ENCODE measurements at regions not wholly inside any gene's neighbourhood (a gene's known extent, or its start where the extent isn't known, plus 50 kb on each side); places are given as distances from the start of the nearest gene placed in this dataset.
A peak's percentile ranks its signal among the peaks of the same experiment; 100 is the strongest.
"Not testable (repeated sequence)": the region's sequence is repeated elsewhere in the genome, so short reads cannot be mapped to it uniquely, and the experiment has no call there.

DNA sequence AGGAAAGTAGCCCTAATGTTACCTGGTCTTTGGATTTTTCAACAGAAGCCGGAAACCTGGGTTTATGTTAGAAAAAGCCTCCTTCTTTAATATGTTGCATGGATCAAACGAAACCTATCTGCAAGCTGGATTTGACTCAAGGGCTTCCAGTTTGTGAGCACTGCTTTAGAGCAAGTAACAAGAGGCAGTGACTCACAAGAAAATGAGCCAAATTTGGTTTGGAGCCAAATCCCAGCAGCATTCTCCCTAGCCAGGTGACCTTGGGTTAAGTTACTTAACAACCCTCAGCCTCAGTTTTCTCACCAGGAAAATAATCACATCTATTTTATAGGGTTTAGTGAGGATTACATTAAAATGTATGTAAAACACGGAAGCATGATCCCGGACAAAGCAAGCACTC lies 215.2 kb upstream of the PRICKLE2 start:
- TF ChIP-seq, protein P1, sequence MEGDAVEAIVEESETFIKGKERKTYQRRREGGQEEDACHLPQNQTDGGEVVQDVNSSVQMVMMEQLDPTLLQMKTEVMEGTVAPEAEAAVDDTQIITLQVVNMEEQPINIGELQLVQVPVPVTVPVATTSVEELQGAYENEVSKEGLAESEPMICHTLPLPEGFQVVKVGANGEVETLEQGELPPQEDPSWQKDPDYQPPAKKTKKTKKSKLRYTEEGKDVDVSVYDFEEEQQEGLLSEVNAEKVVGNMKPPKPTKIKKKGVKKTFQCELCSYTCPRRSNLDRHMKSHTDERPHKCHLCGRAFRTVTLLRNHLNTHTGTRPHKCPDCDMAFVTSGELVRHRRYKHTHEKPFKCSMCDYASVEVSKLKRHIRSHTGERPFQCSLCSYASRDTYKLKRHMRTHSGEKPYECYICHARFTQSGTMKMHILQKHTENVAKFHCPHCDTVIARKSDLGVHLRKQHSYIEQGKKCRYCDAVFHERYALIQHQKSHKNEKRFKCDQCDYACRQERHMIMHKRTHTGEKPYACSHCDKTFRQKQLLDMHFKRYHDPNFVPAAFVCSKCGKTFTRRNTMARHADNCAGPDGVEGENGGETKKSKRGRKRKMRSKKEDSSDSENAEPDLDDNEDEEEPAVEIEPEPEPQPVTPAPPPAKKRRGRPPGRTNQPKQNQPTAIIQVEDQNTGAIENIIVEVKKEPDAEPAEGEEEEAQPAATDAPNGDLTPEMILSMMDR (IDR thresholded peaks at IDR 0.05; ENCODE audit: low read depth, low read length, missing control alignments) = no peak
- DNase-seq (ENCODE audit: extremely low read depth, low read depth) = peak; percentile 44
- H3K4me3 ChIP-seq (replicated peaks; ENCODE audit: low read depth, low read length) = no peak overlapping the region

DNA sequence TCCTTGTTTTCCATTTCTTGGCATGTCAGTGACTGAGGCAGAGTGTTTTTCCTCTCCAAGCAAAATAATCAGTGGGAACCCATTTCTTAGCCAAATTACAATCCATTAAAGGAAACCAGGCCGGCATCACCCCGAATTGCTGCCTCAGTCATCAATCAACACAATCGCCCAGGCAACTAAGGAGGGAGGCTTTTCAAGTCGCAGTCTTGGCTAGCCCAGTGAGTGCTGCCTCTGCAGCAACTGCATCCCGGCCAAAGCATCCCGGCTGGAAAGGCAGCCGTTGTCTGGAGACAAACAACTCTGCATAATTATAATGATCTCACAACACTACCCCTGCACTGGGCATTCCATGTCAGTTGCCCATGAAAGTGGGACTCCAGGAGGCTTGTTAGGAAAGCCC lies 213.5 kb upstream of the PRICKLE2 start:
- no peak for DNase-seq (ENCODE audit: extremely low read depth, low read depth)
- TF ChIP-seq, protein P1 (IDR thresholded peaks at IDR 0.05; ENCODE audit: low read depth, low read length, missing control alignments) = no peak
- H3K4me3 ChIP-seq (replicated peaks; ENCODE audit: low read depth, low read length) = no peak overlapping the region

GRCh38 chr3:64438066-64438465 lies 212.8 kb upstream of the PRICKLE2 start:
- TF ChIP-seq, protein P1 (IDR thresholded peaks at IDR 0.05; ENCODE audit: low read depth, low read length, missing control alignments) = no peak
- no peak overlapping the region for H3K4me3 ChIP-seq (replicated peaks; ENCODE audit: low read depth, low read length)
- DNase-seq (ENCODE audit: extremely low read depth, low read depth) = no peak

GRCh38 chr3:64437131-64437530 lies 211.9 kb upstream of the PRICKLE2 start:
- TF ChIP-seq, protein P1 (IDR thresholded peaks at IDR 0.05; ENCODE audit: low read depth, low read length, missing control alignments) = no peak
- H3K4me3 ChIP-seq (replicated peaks; ENCODE audit: low read depth, low read length) = no peak overlapping the region
- no peak for DNase-seq (ENCODE audit: extremely low read depth, low read depth)

DNA sequence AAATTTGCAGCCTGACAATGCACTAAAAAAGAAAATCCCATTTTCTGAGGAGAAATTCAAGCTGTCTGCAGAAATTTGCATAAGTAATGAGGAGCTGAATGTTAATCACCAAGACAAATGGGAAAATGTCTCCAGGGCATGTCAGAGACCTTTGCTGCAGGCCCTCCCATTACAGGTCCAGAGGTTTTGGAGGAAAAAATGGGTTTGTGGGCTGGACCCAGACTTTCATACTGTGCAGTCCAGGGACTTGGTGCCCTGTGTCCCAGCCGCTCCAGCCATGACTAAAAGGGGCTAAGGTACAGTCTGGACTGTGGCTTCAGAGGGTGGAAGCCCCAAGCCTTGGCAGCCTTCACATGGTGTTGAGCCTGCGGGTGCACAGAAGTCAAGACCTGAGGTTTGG lies 209.8 kb upstream of the PRICKLE2 start:
- DNase-seq (ENCODE audit: extremely low read depth, low read depth); H3K4me3 ChIP-seq (replicated peaks; ENCODE audit: low read depth, low read length): not testable (repeated sequence)

GRCh38 chr3:64432870-64433269 lies 207.6 kb upstream of the PRICKLE2 start:
- H3K4me3 ChIP-seq (replicated peaks; ENCODE audit: low read depth, low read length) = no peak overlapping the region
- DNase-seq (ENCODE audit: extremely low read depth, low read depth) = no peak
- TF ChIP-seq, protein P1 (IDR thresholded peaks at IDR 0.05; ENCODE audit: low read depth, low read length, missing control alignments) = no peak

DNA sequence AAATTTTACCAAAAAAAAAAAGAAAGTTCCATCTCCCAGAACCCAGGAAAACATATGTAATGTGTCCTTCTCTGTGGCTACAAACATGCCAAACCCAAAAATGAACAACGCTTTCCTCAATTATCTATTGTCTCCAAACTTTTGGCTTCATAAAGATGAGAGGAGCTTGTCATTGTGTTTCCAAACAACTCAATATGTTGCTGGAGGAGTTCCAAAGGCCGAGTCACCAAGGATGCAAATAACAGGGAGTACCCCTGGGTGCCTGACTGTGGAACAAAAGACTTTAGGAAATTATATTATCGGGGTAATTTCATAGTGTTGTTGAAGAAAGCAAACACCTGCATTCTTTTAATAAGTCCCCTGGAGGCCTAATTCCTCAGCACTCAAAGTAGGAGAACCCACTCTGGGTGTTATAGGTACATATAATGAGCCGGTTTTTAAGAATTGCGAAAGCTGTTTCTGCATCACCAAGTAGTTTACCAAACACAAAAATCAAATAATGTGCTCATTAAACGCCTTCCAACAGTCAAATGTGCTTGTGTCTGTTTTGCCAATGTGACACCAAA lies 206.3 kb upstream of the PRICKLE2 start:
- TF ChIP-seq, protein P1 (IDR thresholded peaks at IDR 0.05; ENCODE audit: low read depth, low read length, missing control alignments) = no peak
- no peak for DNase-seq (ENCODE audit: extremely low read depth, low read depth)
- no peak overlapping the region for H3K4me3 ChIP-seq (replicated peaks; ENCODE audit: low read depth, low read length)

All from HFF-Myc (cell line).